Ovary (tissue), 3 donors: ENCODE measurements at regions not wholly inside any gene's neighbourhood (a gene's known extent, or its start where the extent isn't known, plus 50 kb on each side); places are given as distances from the start of the nearest gene placed in this dataset.

Experiments used
- CTCF ChIP-seq, 3 donors: fragments of 450-650 bp in 2 of 3; fragments of 200-600 bp in 1 of 3; IDR thresholded peaks; one replicate each; pipeline versions ENCODE4 v1.5.1 to v1.8.0; 2016 to 2022; ENCODE audit warnings: antibody characterized with exemption in 3 of 3, mild to moderate bottlenecking in 1 of 3
- EP300 ChIP-seq: sonication (generic); formaldehyde crosslinking; IDR thresholded peaks from one replicate; pipeline ENCODE4 v1.6.1; 2017; ENCODE audit warnings: antibody characterized with exemption
- POLR2A ChIP-seq: fragments of 450-650 bp; IDR thresholded peaks from one replicate; pipeline ENCODE4 v1.6.1; 2017; ENCODE audit warnings: antibody characterized with exemption, mild to moderate bottlenecking, moderate library complexity
- donor health status: DM: no; HTN: no; CAD: no.

- TF ChIP-seq EP300, result no peak
- no peak for TF ChIP-seq CTCF (IDR thresholded peaks at IDR 0.05)
- no peak for TF ChIP-seq POLR2A
Observed at GRCh38 chr10:31683682-31684081, 244.9 kb downstream of the ARHGAP12 start.
